Uterus (tissue), 3 donors: ENCODE measurements at regions not wholly inside any gene's neighbourhood (a gene's known extent, or its start where the extent isn't known, plus 50 kb on each side); places are given as distances from the start of the nearest gene placed in this dataset.
A peak's percentile ranks its signal among the peaks of the same experiment; 100 is the strongest.

Source experiments
- DNase-seq, 2 donors: peaks; one replicate each; pipeline ENCODE4 v3.0.0-alpha.2; 2019 to 2020
- H3K27ac ChIP-seq, 2 donors: fragments of 200-600 bp; sonication (generic); 1 replicate in 1 of 2; 2 replicates in 1 of 2; pipeline ENCODE4 v1.5.1; 2016 to 2018
- H3K27me3 ChIP-seq, 2 donors: fragments of 200-600 bp; sonication (generic); one replicate each; pipeline ENCODE4 v1.5.1; 2018 to 2019; ENCODE audit warnings: control low read depth in 1 of 2
- H3K36me3 ChIP-seq, 2 donors: fragments of 200-600 bp; sonication (generic); one replicate each; pipeline ENCODE4 v1.5.1; 2019; ENCODE audit warnings: control low read depth in 1 of 2
- H3K4me1 ChIP-seq, 2 donors: fragments of 200-600 bp; sonication (generic); one replicate each; pipeline ENCODE4 v1.5.1; 2018 to 2019; ENCODE audit warnings: control low read depth in 1 of 2
- H3K4me3 ChIP-seq, 2 donors: fragments of 200-600 bp; sonication (generic); 1 replicate in 1 of 2; 2 replicates in 1 of 2; pipeline ENCODE4 v1.5.1; 2018 to 2019; ENCODE audit warnings: mild to moderate bottlenecking in 1 of 2
- H3K9me3 ChIP-seq, 2 donors: fragments of 200-600 bp; sonication (generic); one replicate each; pipeline ENCODE4 v1.5.1; 2019; ENCODE audit warnings: control low read depth in 1 of 2
- POLR2A ChIP-seq, 2 donors: fragments of 450-650 bp; IDR thresholded peaks; one replicate each; pipeline ENCODE4 v1.6.1; 2016; ENCODE audit warnings: antibody characterized with exemption in 2 of 2, mild to moderate bottlenecking in 1 of 2, moderate library complexity in 1 of 2
- intact Hi-C: fragments of 100-400 bp; cut with DNase I; formaldehyde crosslinking; loops from one replicate; pipeline ENCODE4 v1.15.1; 2023; ENCODE audit warnings: low total_unique reads
- TF ChIP-seq, protein P1 (sequence below), 4 experiments: fragments of 200-600 bp in 2 of 4; fragments of 450-650 bp in 2 of 4; sonication (generic) in 2 of 4; IDR thresholded peaks; one replicate each; pipeline ENCODE4 v1.5.1; 2016 to 2019; ENCODE audit warnings: antibody characterized with exemption in 4 of 4, mild to moderate bottlenecking in 2 of 4, moderate library complexity in 1 of 4
- donor health status: DM: yes; HTN: yes; CAD: no.

- no peaks in the 10 kb centered on the region for H3K36me3 ChIP-seq
- H3K9me3 ChIP-seq = no peaks in the 10 kb centered on the region
- intact Hi-C loops = no loop called here
- no peak overlapping the region for H3K27ac ChIP-seq
- TF ChIP-seq POLR2A (IDR thresholded peaks at IDR 0.05) = no peak
- DNase-seq = peak; percentile 46 to 58
- no peak overlapping the region for H3K4me3 ChIP-seq
- H3K4me1 ChIP-seq = no peaks in the 10 kb centered on the region
- H3K27me3 ChIP-seq = no peaks in the 10 kb centered on the region
Measured at GRCh38 chr10:2761311-2761710, 306.0 kb upstream of the PFKP start.

DNA sequence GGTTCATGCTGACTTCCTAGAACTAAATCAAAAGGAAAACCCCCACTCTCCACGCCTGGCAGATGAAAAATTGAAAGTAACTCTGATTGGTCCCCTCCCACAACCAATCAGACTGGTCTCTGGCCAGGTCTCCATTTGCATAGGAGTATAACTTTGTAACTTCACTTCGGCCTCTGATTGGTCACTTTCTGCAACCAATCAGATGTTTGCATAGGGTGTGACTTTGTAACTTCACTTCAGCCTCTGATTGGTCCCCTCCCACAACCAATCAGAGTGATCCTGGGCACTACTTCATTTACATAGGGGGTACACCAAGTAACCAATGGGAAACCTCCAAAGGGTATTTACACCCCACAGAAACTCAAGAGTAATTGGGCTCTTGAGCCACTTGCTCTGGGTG, 306.6 kb upstream of the PFKP start:
- H3K36me3 ChIP-seq = no peaks in the 10 kb centered on the region
- H3K27ac ChIP-seq = no peak overlapping the region
- H3K9me3 ChIP-seq = no peaks in the 10 kb centered on the region
- intact Hi-C loops = no loop called here
- no peaks in the 10 kb centered on the region for H3K4me1 ChIP-seq
- H3K4me3 ChIP-seq = no peak overlapping the region
- H3K27me3 ChIP-seq = no peaks in the 10 kb centered on the region
- TF ChIP-seq POLR2A (IDR thresholded peaks at IDR 0.05) = no peak
- TF ChIP-seq, protein P1, sequence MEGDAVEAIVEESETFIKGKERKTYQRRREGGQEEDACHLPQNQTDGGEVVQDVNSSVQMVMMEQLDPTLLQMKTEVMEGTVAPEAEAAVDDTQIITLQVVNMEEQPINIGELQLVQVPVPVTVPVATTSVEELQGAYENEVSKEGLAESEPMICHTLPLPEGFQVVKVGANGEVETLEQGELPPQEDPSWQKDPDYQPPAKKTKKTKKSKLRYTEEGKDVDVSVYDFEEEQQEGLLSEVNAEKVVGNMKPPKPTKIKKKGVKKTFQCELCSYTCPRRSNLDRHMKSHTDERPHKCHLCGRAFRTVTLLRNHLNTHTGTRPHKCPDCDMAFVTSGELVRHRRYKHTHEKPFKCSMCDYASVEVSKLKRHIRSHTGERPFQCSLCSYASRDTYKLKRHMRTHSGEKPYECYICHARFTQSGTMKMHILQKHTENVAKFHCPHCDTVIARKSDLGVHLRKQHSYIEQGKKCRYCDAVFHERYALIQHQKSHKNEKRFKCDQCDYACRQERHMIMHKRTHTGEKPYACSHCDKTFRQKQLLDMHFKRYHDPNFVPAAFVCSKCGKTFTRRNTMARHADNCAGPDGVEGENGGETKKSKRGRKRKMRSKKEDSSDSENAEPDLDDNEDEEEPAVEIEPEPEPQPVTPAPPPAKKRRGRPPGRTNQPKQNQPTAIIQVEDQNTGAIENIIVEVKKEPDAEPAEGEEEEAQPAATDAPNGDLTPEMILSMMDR (IDR thresholded peaks at IDR 0.05) = no peak
- no peak for DNase-seq

DNA sequence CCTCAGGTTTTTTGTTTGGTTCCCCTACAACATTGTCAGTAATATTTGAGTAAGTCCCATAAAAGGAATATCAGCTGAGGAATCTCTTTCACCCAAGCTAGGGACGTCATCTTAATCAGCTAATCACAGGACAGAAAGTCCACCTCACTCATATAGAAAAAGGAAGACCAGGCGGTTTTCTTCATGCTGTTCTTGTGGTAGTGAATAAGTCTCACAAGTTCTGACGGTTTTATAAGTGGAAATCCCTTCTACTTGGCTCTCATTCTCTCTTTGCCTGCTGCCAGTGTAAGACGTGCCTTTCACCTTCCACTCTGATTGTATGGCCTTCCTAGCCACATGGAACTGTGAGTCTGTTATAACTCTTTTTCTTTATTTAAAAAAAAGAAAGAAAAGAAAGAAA, 308.1 kb upstream of the PFKP start:
- H3K4me1 ChIP-seq = no peaks in the 10 kb centered on the region
- no peaks in the 10 kb centered on the region for H3K27me3 ChIP-seq
- H3K4me3 ChIP-seq = no peak overlapping the region
- no peak for DNase-seq
- intact Hi-C loops = no loop called here
- H3K27ac ChIP-seq = no peak overlapping the region
- H3K36me3 ChIP-seq = no peaks in the 10 kb centered on the region
- TF ChIP-seq, protein P1 (IDR thresholded peaks at IDR 0.05) = no peak
- no peak for TF ChIP-seq POLR2A (IDR thresholded peaks at IDR 0.05)
- H3K9me3 ChIP-seq = no peaks in the 10 kb centered on the region

DNA sequence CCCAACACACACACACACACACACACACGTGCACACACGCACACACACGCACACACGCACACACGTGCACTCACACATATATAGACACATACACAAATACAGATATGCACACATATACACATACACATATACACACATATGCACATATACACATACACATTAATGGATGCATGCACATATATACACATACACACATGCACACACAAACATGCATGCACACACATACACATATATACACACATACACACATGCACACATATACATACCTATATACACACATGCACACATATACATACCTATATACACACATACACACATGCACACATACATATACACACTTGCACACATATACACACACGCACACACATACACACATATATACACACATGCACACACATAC, 312.4 kb upstream of the PFKP start:
- H3K27ac ChIP-seq = no peak overlapping the region
- TF ChIP-seq POLR2A (IDR thresholded peaks at IDR 0.05) = no peak
- TF ChIP-seq, protein P1 (IDR thresholded peaks at IDR 0.05) = no peak
- no peaks in the 10 kb centered on the region for H3K4me1 ChIP-seq
- H3K9me3 ChIP-seq = no peaks in the 10 kb centered on the region
- intact Hi-C loops = no loop called here
- no peak for DNase-seq
- H3K27me3 ChIP-seq = no peaks in the 10 kb centered on the region
- H3K36me3 ChIP-seq = no peaks in the 10 kb centered on the region
- H3K4me3 ChIP-seq = no peak overlapping the region

DNA sequence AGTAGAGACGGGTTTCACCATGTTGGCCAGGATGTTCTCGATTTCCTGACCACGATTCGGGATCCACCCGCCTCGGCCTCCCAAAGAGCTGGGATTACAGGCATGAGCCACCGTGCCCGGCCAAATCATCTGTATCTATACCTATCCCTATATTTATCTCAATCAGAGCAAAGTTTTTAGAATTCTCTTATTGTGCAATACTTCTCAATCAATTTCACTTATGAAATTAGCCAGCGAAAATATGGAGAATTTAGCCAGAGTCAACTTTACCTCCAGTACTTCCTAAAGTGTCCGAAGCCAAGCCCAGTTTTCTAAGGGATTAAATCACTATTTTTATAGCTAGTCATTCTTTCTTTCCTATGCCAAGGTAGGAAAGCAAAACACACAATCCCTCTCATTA, 319.1 kb upstream of the PFKP start:
- TF ChIP-seq, protein P1 (IDR thresholded peaks at IDR 0.05) = no peak
- TF ChIP-seq POLR2A (IDR thresholded peaks at IDR 0.05) = no peak
- no peak for DNase-seq

DNA sequence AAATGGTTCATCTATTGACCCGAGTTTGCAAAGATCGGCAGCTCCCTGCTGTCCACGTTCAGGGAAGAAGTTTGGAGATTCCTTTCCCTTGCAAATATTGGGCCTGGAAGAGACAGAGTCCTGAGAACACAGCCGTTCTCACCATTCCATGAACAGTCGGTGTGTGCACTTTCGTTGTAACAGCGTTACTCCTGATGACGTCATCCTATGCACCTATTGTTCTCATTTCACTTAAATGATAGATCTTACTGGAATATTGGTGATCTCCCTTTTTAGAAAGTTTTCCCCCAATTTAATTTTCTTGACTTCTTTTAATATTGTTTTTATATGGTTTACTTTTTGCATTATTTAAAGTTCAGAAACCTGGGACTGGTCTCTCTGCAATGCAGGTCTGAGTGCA, 320.7 kb upstream of the PFKP start:
- no peaks in the 10 kb centered on the region for H3K4me1 ChIP-seq
- TF ChIP-seq, protein P1 (IDR thresholded peaks at IDR 0.05) = no peak
- TF ChIP-seq POLR2A (IDR thresholded peaks at IDR 0.05) = no peak
- no peak overlapping the region for H3K4me3 ChIP-seq
- intact Hi-C loops = no loop called here
- no peak for DNase-seq
- H3K27me3 ChIP-seq = no peaks in the 10 kb centered on the region
- H3K9me3 ChIP-seq = no peaks in the 10 kb centered on the region
- no peak overlapping the region for H3K27ac ChIP-seq
- H3K36me3 ChIP-seq = no peaks in the 10 kb centered on the region

More for the DNA sequence above, 319.1 kb upstream of the PFKP start:
- intact Hi-C loops = no loop called here
- Histone ChIP-seq H3K27ac (no peak overlapping the region), H3K36me3 (no peaks in the 10 kb centered on the region), H3K4me1 (no peaks in the 10 kb centered on the region), H3K9me3 (no peaks in the 10 kb centered on the region), H3K4me3 (no peak overlapping the region), H3K27me3 (no peaks in the 10 kb centered on the region)
